Urinary bladder (tissue), 3 donors: ENCODE measurements at regions not wholly inside any gene's neighbourhood (a gene's known extent, or its start where the extent isn't known, plus 50 kb on each side); places are given as distances from the start of the nearest gene placed in this dataset.

Experiments
- DNase-seq: peaks from one replicate; pipeline ENCODE4 v3.0.0-alpha.2; 2015; ENCODE audit errors: extremely low spot score
- H3K27ac ChIP-seq: one replicate; pipeline ENCODE4 v1.5.1; 2013; ENCODE audit warnings: low read depth, mild to moderate bottlenecking, moderate library complexity
- H3K36me3 ChIP-seq: one replicate; pipeline ENCODE4 v1.6.1; 2013; ENCODE audit warnings: mild to moderate bottlenecking, moderate library complexity; ENCODE audit not compliant: insufficient read depth
- H3K4me1 ChIP-seq: one replicate; pipeline ENCODE4 v1.6.1; 2013; ENCODE audit warnings: mild to moderate bottlenecking, moderate library complexity; ENCODE audit not compliant: insufficient read depth
- H3K4me3 ChIP-seq: one replicate; pipeline ENCODE4 v1.5.1; 2013; ENCODE audit warnings: low read depth, low read length
- WGBS: extraction: QIAGEN DNeasy Blood & Tissue Kit; methylation state at CpG from one replicate; pipeline ENCODE4 v1.1.7; 2013; 5-methylcytosine and 5-hydroxymethylcytosine counted together
- donor health status: healthy with polysubstance abuse.
- donor health status: healthy.

DNA sequence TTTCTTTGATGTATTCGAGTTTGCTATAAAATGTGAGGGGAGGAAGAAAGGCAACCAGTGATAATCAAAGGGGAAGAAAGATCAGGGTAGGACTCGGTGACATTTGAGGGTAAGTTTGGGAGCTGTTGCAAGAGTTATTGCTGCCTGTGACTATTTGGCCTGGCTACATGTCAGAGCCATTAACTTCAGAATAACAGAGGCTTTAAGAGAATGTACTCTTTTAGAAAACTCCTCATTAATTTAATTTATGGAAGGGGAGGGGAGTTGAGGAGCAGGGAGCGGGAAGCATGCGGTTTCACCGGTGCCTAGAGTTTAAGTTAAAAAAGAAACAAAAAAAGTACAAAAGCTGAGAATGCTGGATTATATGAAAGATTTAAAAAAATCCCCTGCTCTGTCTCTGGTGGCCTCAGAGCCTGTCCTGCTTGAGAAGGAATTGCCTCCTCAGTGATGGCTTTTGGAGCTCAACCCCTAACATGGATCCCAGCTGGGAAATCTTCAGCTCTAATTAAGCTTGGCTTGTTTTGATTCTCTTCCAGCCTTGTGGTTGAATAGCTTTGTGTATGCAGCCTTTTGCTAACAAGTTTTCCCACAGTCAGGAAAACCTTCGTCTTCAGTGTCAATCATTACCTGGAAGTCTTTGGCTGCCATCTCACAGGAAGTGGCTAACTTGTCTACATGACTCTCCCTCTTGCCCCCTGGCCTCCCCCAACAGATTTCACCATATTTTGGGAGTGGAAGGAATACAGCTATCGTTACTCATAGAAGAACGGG is 238.2 kb downstream of the SOX4 start:
- WGBS = 59% methylated on average over 8 of the region's 8 CpGs
- peak; percentile 23 for DNase-seq
- no peak overlapping the region for H3K27ac ChIP-seq
- H3K36me3 ChIP-seq = no peaks in the 10 kb centered on the region
- H3K4me3 ChIP-seq = no peak overlapping the region
- H3K4me1 ChIP-seq = no peaks in the 10 kb centered on the region

DNA sequence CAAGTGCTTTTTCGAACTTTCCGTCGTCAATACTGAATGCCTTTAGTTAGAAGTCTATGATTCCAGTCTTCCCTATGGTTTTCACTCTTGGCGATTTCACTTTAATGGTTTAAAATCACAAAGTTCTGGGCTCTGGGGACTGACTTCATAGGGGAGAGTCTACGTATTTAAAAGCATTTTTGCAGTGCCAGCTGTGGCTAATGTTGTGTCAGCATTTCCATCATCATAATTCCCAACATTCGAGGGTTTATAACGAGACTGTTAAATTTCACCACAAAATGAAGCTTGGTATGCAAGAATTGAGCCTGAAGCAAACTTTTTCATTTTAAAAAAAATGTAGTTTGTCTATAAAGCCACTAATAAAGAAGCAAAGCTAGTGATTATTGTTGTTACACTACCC is 242.7 kb downstream of the SOX4 start:
- Histone ChIP-seq H3K27ac (no peak overlapping the region), H3K4me3 (no peak overlapping the region), H3K4me1 (no peaks in the 10 kb centered on the region), H3K36me3 (no peaks in the 10 kb centered on the region)
- 77% methylated on average over 7 of the region's 7 CpGs for WGBS
- DNase-seq = no peak

DNA sequence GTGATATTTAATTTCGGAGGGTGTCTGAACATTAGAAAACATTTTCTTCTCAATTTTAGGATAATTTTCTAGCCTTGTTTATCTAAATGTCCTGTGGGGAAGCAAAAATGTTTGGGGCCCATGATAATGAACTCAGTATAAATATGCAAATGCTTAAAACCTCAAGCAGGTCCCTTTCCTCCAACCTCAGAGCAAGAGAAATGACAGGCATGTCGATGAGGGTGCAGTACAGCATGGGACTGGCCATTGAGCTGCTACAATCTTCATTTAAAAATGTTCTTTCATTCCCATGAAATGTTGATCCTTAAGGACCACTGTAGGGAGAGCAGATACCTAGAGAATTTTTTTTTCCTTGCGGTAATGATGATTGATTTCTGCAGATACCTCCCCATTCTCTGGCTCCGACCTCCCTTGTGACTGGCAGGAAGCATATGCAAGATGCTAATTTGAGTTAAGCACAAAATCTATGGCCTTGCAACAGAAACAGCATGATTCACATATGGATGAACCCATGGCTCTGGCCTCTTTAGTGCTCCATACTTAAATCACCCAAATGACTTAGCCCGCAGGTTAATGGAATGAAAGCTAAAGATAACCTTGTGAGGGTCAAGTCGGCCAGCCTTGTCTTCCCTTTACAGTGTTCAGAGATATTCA is 243.3 kb downstream of the SOX4 start:
- WGBS = 83% methylated on average over 6 of the region's 6 CpGs
- Histone ChIP-seq H3K4me3 (no peak overlapping the region), H3K36me3 (no peaks in the 10 kb centered on the region), H3K4me1 (no peaks in the 10 kb centered on the region), H3K27ac (no peak overlapping the region)
- no peak for DNase-seq

DNA sequence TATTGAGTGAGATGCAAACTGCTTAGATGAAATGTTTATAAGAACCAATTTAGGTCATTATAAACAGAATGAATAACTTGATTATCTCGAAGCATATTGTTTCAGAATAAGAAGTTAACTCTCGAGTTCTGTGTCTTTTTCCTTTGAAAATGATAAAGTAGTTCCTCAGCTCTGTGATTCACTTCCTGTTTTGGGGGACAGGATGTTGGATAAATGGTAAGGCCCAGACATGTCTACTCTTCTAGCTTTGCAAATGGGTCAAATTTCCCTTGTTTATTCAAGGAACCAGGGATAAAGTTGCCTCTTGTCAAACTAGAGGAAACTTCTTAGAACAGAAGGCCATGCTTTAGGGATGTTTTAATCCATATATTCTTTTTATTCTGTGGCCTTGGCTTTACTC is 246.9 kb downstream of the SOX4 start:
- Histone ChIP-seq H3K4me1 (no peaks in the 10 kb centered on the region), H3K27ac (no peak overlapping the region), H3K4me3 (no peak overlapping the region), H3K36me3 (no peaks in the 10 kb centered on the region)
- DNase-seq = no peak
- 57% methylated on average over 2 of the region's 2 CpGs for WGBS

DNA sequence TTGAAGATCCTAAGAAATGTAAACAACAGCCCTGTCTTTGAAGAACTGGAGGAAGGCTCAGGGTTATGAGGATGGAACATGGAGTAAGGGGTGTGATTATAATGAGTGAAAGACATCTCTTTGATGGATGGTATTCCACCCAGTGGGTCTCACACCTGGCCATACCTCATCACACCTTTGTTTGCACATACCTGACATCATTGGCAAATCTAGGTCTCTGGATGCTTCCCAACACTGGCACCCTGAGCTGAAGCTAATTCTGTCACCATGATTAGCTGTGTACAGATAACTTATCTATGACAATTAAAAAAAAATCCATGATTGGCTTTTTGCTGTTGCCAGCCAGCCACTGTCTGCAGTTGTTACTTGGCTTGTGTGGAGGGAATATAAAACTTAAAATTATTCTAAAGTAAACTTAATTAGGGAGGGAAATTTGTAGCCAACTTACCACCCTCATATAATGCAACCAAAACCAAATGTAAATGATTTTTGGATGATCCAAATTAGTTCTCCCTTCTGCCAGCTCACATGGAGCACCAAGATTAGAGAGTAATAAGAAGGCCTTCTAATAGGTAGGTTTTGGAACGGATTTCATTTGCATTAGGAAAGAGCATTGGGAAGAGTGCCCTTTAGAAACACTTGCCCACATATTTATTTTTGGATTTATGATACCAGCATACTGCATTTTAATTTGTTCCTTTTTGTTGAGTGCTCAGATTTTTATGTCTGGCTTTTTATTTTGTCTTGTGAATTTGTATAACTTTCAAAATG is 249.5 kb downstream of the SOX4 start:
- H3K4me1 ChIP-seq = no peaks in the 10 kb centered on the region
- H3K36me3 ChIP-seq = no peaks in the 10 kb centered on the region
- no peak overlapping the region for H3K27ac ChIP-seq
- 85% methylated on average over 1 of the region's 1 CpG for WGBS
- no peak overlapping the region for H3K4me3 ChIP-seq
- no peak for DNase-seq

DNA sequence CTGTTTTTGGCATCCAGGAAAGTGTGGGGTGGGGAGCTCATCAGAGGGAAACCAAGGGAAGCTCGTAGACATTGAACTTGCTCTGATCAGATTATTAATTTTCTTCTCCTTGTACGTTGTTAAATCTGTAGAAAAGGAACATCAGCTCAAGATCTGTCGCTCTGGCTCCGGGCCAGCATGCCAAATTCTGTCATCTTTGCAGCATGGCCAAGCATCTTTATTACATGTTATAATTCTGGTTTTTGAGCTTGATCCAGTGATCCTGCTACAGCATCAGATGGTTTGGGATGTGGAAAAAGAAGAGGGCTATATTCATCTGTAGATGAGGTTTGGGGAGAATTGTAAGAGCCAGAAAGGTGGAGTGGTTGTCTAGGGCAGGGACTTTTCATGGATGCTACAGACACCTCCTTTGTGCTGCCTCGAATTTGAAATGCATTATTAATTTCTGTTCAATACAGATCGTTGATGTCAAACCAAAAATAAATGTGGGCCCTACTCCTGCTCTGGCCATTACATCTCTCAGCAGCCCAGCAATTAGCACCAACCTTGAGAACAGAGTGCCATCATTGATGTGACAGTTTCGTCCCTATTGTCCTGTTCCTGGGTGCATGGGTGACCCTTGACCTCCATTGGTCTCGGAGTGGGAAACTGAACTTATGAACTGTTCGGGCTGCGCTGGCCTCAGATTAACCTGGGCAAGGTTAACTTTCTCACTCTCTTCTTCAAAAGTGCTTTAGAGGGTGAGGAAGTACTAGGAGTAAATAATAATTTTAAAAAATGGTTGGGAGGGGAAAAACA is 250.8 kb downstream of the SOX4 start:
- Histone ChIP-seq H3K4me1 (no peaks in the 10 kb centered on the region), H3K4me3 (no peak overlapping the region), H3K27ac (no peak overlapping the region), H3K36me3 (no peaks in the 10 kb centered on the region)
- 89% methylated on average over 10 of the region's 10 CpGs for WGBS
- no peak for DNase-seq

DNA sequence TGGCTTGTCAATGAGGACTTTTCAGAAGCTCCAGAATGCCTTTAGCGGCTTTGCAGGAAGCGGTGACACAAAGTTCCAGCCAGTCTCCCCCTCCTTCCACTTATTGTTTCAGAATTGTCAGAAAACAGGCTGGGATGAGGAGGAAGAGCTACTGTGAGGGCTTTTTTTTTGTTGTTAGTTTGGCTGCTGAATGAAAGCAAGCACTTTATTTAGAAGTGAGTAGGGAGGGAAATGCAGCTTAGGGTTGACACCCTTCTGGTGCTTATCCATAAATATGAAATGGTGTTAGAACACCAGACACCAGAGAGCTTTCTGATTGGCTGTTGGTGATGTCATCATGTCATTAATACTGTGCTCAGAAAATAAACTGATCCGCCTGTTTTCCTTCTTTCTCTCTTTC is 251.5 kb downstream of the SOX4 start:
- DNase-seq = peak; percentile 17
- WGBS = 76% methylated on average over 3 of the region's 3 CpGs
- Histone ChIP-seq H3K27ac (no peak overlapping the region), H3K36me3 (no peaks in the 10 kb centered on the region), H3K4me3 (no peak overlapping the region), H3K4me1 (no peaks in the 10 kb centered on the region)

DNA sequence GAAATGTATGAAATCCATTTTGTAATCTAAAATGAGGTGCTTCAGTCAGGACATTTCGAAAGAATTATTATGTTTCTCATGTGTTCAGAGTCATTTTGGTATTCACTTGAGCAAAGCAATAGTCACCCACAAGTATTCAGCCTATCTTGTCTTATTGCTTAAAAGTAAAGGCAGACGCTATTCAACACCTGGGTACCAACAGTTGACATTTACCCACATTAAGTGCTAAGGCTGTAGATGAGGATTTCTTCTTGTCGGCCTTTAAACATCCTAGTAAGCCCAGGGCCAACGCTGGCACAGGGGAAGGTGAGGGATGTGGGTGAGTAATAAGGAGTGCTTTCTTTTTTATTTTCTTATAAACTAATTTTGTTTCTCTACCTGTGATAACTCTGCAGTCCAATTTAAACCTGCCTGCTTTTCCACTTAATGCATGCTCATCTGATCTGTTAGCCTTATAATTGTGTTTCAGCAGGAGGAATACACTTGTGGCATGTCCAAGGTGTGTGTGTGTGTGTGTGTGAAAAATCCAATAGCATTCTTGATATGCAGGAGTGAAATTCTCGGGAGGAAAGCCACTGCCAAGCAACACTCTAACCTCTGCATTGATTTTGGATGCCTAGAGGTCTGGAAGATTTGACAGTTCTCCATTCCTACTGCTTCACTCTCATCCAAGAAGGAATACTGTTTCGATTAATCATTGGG is 252.0 kb downstream of the SOX4 start:
- H3K4me3 ChIP-seq = no peak overlapping the region
- H3K4me1 ChIP-seq = no peaks in the 10 kb centered on the region
- no peak overlapping the region for H3K27ac ChIP-seq
- H3K36me3 ChIP-seq = no peaks in the 10 kb centered on the region
- 87% methylated on average over 6 of the region's 6 CpGs for WGBS
- no peak for DNase-seq

DNA sequence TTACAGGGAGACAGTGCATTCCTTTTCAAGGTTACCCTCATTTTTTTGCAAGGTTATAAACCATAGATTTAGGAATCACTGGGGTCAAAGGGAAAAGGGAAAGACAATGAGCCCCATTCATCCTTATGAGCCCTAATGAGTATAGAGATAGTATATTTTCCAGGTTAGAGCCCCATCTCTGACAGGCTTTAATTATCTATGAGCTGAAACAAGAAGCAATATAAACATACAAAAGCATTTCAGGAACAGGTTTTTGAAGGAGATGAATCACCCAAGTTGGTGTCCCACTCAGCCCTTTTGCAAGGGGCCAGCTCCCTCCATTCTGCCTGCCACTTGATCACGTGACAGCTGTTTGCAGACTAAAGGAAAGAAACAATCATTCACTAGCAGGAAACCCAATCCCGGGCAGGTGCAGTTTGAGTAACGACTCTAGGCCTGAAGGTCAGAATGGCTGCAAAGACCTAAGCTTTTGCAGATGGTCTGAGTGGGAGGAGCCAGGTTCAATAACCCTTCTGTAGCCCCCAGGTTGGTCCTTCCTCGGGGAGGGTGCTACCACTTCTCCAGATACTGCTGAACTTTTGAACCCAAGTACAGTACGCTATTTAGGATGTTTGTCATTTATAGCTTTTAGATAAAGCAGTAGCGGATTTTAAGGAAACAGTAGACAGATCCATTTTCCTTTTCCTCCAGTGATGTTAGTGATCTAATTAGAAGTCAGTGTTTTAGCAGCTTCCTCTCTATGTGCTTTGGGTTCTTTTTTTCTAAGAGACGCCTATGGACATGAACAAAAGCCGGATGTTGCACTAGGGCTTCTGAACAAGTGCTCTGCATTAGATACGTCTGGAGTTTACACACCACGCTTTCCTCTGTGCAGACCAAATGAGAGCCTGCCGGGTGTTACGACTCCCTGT is 253.2 kb downstream of the SOX4 start:
- DNase-seq = peak; percentile 32
- no peaks in the 10 kb centered on the region for H3K4me1 ChIP-seq
- 61% methylated on average over 12 of the region's 12 CpGs for WGBS
- no peaks in the 10 kb centered on the region for H3K36me3 ChIP-seq
- H3K27ac ChIP-seq = no peak overlapping the region
- H3K4me3 ChIP-seq = no peak overlapping the region

DNA sequence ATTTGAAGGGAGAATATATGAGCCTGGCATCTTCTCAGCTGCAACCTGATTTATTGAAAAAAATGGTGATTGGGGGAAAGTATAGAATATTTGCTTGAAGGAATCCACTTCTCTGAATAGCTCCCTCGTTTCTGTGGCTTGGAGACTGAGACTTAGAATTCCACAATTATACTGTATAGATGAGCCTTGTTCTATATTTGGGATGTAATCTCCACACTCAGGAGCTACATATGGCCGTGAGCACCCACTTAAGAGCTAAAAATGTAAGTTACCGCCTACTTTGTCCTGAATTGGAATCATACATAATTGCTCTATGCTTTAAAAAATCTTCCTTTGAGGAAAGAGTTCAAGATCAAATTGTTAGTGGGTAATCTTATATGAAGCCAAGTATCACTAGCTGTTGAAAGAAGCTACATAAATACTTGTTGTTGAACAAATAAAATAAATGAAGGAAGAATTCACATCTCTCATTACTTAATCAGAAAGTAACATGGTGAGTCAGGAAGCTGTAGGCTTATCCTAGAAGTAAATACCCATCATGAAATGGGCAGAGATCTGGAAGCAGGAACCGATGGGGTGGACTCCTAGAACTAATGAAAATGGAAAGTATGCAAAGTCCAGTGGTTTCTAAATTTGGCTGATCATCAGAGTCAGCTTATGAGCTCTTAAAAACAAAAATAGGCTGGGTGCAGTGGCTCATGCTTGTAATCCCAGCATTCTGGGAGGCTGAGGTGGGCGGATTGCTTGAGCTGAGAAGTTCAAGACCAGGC is 254.3 kb downstream of the SOX4 start:
- Histone ChIP-seq H3K4me3 (no peak overlapping the region), H3K27ac (no peak overlapping the region), H3K36me3 (no peaks in the 10 kb centered on the region), H3K4me1 (no peaks in the 10 kb centered on the region)
- no peak for DNase-seq
- WGBS = 79% methylated on average over 5 of the region's 5 CpGs

DNA sequence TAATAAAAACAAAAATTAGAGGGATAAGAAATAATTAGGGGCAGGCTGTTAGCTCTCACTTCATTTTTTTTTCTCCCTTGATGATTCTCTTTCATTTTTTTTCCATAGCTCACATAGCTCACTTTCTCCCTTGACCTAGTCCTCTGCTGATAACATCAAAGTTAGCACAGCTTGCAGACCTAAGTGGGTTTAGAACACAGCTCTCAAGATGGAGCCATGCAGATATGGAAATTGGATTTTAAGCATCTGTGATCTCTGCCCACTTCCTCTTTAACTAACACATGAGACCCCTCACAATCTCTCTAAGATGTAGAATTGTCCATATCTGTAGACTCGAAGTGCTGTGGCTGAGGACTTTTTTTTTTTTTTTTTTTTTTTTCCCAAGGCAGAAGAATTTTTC is 257.1 kb downstream of the SOX4 start:
- 79% methylated on average over 1 of the region's 1 CpG for whole genome bisulfite sequencing

More for the DNA sequence above, 257.1 kb downstream of the SOX4 start:
- no peaks in the 10 kb centered on the region for H3K4me1 ChIP-seq
- no peak overlapping the region for H3K4me3 ChIP-seq
- no peak overlapping the region for H3K27ac ChIP-seq
- peaks cover 2% of the 10 kb centered on the region for H3K36me3 ChIP-seq
- DNase-seq = no peak
